Ishikawa (cell line): ENCODE measurements at regions not wholly inside any gene's neighbourhood (a gene's known extent, or its start where the extent isn't known, plus 50 kb on each side); places are given as distances from the start of the nearest gene placed in this dataset.

ENCODE experiments used
- CEBPB ChIP-seq: IDR thresholded peaks from 2 replicates; pipeline ENCODE4 v1.6.1; 2012
- CREB1 ChIP-seq: IDR thresholded peaks from 2 replicates; pipeline ENCODE4 v1.6.1; 2012; ENCODE audit warnings: low read depth
- EGR1 ChIP-seq: IDR thresholded peaks from 2 replicates; pipeline ENCODE4 v1.6.1; 2012
- EP300 ChIP-seq: IDR thresholded peaks from 2 replicates; pipeline ENCODE4 v1.6.1; 2012; ENCODE audit warnings: borderline replicate concordance
- FOXM1 ChIP-seq: IDR thresholded peaks from 2 replicates; pipeline ENCODE4 v1.6.1; 2012; ENCODE audit warnings: low read depth, borderline replicate concordance
- MAX ChIP-seq: IDR thresholded peaks from 2 replicates; pipeline ENCODE4 v1.6.1; 2012
- NFIC ChIP-seq: IDR thresholded peaks from 2 replicates; pipeline ENCODE4 v1.6.1; 2012
- RAD21 ChIP-seq: IDR thresholded peaks from 2 replicates; pipeline ENCODE4 v1.6.1; 2012; ENCODE audit warnings: low read depth
- REST ChIP-seq: IDR thresholded peaks from 2 replicates; pipeline ENCODE4 v1.6.1; 2012; ENCODE audit warnings: low read depth, mild to moderate bottlenecking
- TAF1 ChIP-seq: IDR thresholded peaks from 2 replicates; pipeline ENCODE4 v1.6.1; 2012; ENCODE audit warnings: low read depth, mild to moderate bottlenecking
- TCF12 ChIP-seq: IDR thresholded peaks from 2 replicates; pipeline ENCODE4 v1.6.1; 2012; ENCODE audit warnings: low read depth
- TEAD4 ChIP-seq: IDR thresholded peaks from 2 replicates; pipeline ENCODE4 v1.6.1; 2012
- USF1 ChIP-seq: IDR thresholded peaks from 2 replicates; pipeline ENCODE4 v1.6.1; 2012
- YY1 ChIP-seq: IDR thresholded peaks from 2 replicates; pipeline ENCODE4 v1.6.1; 2012; ENCODE audit warnings: low read depth
- ZBTB7A ChIP-seq: IDR thresholded peaks from 2 replicates; pipeline ENCODE4 v1.6.1; 2012; ENCODE audit warnings: low read depth

GRCh38 chr3:30354513-30354912 is 251.9 kb upstream of the TGFBR2 start:
- TF ChIP-seq TAF1 (no peak), MAX (0 out of 2 replicates have a peak, but pooled peaks have one; percentile 12)

- peak; percentile 75; the same call in 1 of the 2 replicates for TF ChIP-seq NFIC
- TF ChIP-seq EGR1: no peak
Observed at GRCh38 chr3:30354972-30355371, 251.4 kb upstream of the TGFBR2 start.

- TF ChIP-seq TAF1 (no peak), CREB1 (no peak), TCF12 (peak; percentile 85), CEBPB (peak; percentile 81), NFIC (peak; percentile 66), REST (no peak), EP300 (peak; percentile 92), USF1 (no peak), RAD21 (no peak; the same call in 1 of the 2 replicates), EGR1 (no peak), ZBTB7A (no peak), FOXM1 (peak; percentile 81), MAX (no peak), YY1 (no peak), TEAD4 (peak; percentile 57; the same call in 1 of the 2 replicates)
Observed at GRCh38 chr3:30355622-30356021, 250.8 kb upstream of the TGFBR2 start.

GRCh38 chr3:30356866-30357753 is 249.3 kb upstream of the TGFBR2 start:
- TF ChIP-seq TCF12 (peak; percentile 86), CEBPB (no peak), MAX (peak; percentile 49), REST (no peak), TEAD4 (peak; percentile 87), USF1 (peak; percentile 56; the same call in 1 of the 2 replicates), NFIC (peak; percentile 75), FOXM1 (peak; percentile 95), CREB1 (no peak), YY1 (no peak), EGR1 (no peak), RAD21 (no peak; the same call in 1 of the 2 replicates), TAF1 (no peak), ZBTB7A (0 out of 2 replicates have a peak, but pooled peaks have one; percentile 28), EP300 (peak; percentile 94)

GRCh38 chr3:30357897-30358296 is 248.5 kb upstream of the TGFBR2 start:
- TF ChIP-seq FOXM1 (no peak; the same call in 1 of the 2 replicates), USF1 (no peak), YY1 (no peak), TAF1 (no peak)

GRCh38 chr3:30358871-30359270 is 247.5 kb upstream of the TGFBR2 start:
- TF ChIP-seq FOXM1 (no peak), RAD21 (no peak), USF1 (no peak), MAX (no peak)
